Adrenal gland (tissue), 9 donors: ENCODE measurements at regions not wholly inside any gene's neighbourhood (a gene's known extent, or its start where the extent isn't known, plus 50 kb on each side); places are given as distances from the start of the nearest gene placed in this dataset.

Experiments
- DNase-seq, 7 donors: peaks; one replicate each; pipeline ENCODE4 v3.0.0-alpha.2; 2019 to 2020
- H3K27ac ChIP-seq, 5 donors: fragments of 200-600 bp; sonication (generic) in 4 of 5; 1 replicate in 3 of 5; 2 replicates in 2 of 5; pipeline versions ENCODE4 v1.5.1 to v1.8.0; 2016 to 2020; ENCODE audit warnings: mild to moderate bottlenecking in 1 of 5
- H3K27me3 ChIP-seq: fragments of 200-600 bp; 2 replicates; pipeline ENCODE4 v1.8.0; 2021
- H3K36me3 ChIP-seq, 2 donors: fragments of 200-600 bp; replicated peaks in 1 of 2; 1 replicate in 1 of 2; 2 replicates in 1 of 2; pipeline versions ENCODE4 v1.5.1 to v1.8.0; 2018 to 2022
- H3K4me1 ChIP-seq, 2 donors: fragments of 200-600 bp; replicated peaks in 1 of 2; 1 replicate in 1 of 2; 2 replicates in 1 of 2; pipeline versions ENCODE4 v1.5.1 to v1.8.0; 2018 to 2021
- H3K4me3 ChIP-seq, 4 donors: fragments of 200-600 bp; sonication (generic) in 3 of 4; one replicate each; pipeline ENCODE4 v1.5.1; 2016 to 2018
- H3K9me3 ChIP-seq, 3 donors: fragments of 200-600 bp; sonication (generic) in 1 of 3; replicated peaks in 1 of 3; 1 replicate in 2 of 3; 2 replicates in 1 of 3; pipeline versions ENCODE4 v1.5.1 to v1.8.0; 2016 to 2021
- POLR2A ChIP-seq, 2 donors: fragments of 450-650 bp; IDR thresholded peaks; one replicate each; pipeline ENCODE4 v1.6.1; 2017; ENCODE audit warnings: antibody characterized with exemption in 2 of 2, mild to moderate bottlenecking in 2 of 2, moderate library complexity in 1 of 2
- WGBS, 4 donors: extraction: QIAGEN DNeasy Blood & Tissue Kit in 2 of 4; methylation state at CpG; one replicate each; pipeline versions ENCODE4 v1.1.5 to v1.1.7; 2013 to 2017; 5-methylcytosine and 5-hydroxymethylcytosine counted together
- intact Hi-C, 2 donors: fragments of 100-400 bp; cut with DNase I; formaldehyde crosslinking; loops; one replicate each; pipeline versions ENCODE4 v1.14.1 to v1.15.0; 2022 to 2023
- TF ChIP-seq, protein P1 (sequence below), 6 experiments: fragments of 450-650 bp in 4 of 6; fragments of 200-600 bp in 2 of 6; sonication (generic) in 1 of 6; IDR thresholded peaks; 1 replicate in 5 of 6; 2 replicates in 1 of 6; pipeline versions ENCODE4 v1.5.1 to v1.8.0; 2016 to 2021; ENCODE audit warnings: antibody characterized with exemption in 6 of 6, mild to moderate bottlenecking in 2 of 6, moderate library complexity in 1 of 6
- donor health status: healthy with polysubstance abuse.
- donor health status: Bipolar disorder and iron deficiency.
- donor health status: DM: yes; HTN: yes; CAD: no.
- donor health status: DM: no; HTN: no; CAD: no.
- donor health status: DM: no; HTN: no; CAD: no.

DNA sequence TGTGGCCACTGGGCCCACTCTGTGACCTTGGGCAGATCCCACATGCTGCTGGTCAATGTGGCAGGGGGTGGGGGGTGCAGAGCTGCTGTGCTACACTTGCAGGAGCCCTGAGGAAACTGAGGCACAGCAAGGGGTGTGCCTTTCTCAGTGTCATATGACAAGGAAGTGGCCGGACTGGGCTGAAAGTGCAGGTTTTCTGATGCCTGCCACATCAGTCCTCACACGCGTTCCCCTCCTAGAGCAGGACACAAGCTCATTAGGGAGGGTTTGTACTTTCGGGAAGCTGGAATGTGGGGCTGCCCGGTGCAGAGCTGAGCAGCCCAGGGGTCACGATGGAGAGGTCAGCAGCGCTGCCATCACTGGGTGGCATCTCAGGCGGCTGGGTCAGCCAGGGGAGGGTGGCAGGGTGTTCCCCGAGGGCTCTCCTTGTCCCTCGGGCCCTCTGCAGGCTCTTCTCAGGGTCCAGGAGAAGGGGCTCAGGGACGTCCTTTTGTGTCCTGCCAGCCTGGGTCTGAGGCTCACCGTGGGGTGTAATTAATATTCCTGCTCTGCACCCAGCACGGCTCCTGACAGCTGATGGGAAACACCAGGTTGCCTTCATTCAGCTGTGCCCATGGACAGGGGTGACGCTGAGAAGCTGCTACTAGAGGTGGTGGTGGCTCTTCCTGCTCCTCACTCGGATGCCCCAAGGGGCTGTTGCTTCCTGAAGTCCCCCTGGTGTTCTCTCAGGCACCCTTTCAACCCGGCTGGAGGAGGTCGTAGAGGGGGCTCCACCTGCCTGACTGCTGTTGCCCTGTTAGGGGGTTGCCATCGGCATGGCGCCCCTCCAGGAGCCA, 62.1 kb upstream of the HDAC4 start:
- intact Hi-C loops: no loop called here
- Histone ChIP-seq H3K4me3 (no peak overlapping the region), H3K9me3 (no peaks in the 10 kb centered on the region), H3K27me3 (no peaks in the 10 kb centered on the region), H3K36me3 (no peaks in the 10 kb centered on the region), H3K27ac (no peak overlapping the region), H3K4me1 (no peaks in the 10 kb centered on the region)
- 79 to 88% (median 84%) methylated on average over 11 to 19 of the region's 19 CpGs for WGBS, 4 donors
- TF ChIP-seq POLR2A (IDR thresholded peaks at IDR 0.05): no peak
- TF ChIP-seq, protein P1, sequence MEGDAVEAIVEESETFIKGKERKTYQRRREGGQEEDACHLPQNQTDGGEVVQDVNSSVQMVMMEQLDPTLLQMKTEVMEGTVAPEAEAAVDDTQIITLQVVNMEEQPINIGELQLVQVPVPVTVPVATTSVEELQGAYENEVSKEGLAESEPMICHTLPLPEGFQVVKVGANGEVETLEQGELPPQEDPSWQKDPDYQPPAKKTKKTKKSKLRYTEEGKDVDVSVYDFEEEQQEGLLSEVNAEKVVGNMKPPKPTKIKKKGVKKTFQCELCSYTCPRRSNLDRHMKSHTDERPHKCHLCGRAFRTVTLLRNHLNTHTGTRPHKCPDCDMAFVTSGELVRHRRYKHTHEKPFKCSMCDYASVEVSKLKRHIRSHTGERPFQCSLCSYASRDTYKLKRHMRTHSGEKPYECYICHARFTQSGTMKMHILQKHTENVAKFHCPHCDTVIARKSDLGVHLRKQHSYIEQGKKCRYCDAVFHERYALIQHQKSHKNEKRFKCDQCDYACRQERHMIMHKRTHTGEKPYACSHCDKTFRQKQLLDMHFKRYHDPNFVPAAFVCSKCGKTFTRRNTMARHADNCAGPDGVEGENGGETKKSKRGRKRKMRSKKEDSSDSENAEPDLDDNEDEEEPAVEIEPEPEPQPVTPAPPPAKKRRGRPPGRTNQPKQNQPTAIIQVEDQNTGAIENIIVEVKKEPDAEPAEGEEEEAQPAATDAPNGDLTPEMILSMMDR (IDR thresholded peaks at IDR 0.05): no peak
- DNase-seq: peak in 5 of 7 donors; percentile 7 to 43 (median 13)

DNA sequence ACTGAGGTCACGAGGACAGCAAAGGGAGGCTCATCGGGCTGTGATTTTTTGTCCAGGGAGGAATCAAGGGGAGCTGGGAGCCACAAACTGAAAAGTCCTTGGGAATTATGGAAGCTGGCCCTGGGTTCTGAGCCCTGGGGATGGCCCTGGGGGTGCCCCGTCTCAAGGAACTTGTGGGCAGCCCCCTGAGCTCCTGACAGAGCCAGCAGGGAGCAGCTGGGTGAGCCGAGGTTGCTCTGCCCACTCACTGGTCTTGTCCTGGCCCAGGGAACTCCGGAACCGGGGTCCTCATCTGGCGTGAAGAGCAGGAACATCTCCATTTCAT, 61.3 kb upstream of the HDAC4 start:
- intact Hi-C loops: no loop called here
- peak in 2 of 7 donors; percentile 10 to 12 for DNase-seq
- 88 to 95% (median 95%) methylated on average over 7 of the region's 7 CpGs for WGBS, 4 donors
- Histone ChIP-seq H3K27me3 (no peaks in the 10 kb centered on the region), H3K9me3 (no peaks in the 10 kb centered on the region), H3K36me3 (no peaks in the 10 kb centered on the region), H3K4me3 (no peak overlapping the region), H3K27ac (no peak overlapping the region), H3K4me1 (no peaks in the 10 kb centered on the region)
- TF ChIP-seq, protein P1 (IDR thresholded peaks at IDR 0.05): no peak
- TF ChIP-seq POLR2A (IDR thresholded peaks at IDR 0.05): no peak

DNA sequence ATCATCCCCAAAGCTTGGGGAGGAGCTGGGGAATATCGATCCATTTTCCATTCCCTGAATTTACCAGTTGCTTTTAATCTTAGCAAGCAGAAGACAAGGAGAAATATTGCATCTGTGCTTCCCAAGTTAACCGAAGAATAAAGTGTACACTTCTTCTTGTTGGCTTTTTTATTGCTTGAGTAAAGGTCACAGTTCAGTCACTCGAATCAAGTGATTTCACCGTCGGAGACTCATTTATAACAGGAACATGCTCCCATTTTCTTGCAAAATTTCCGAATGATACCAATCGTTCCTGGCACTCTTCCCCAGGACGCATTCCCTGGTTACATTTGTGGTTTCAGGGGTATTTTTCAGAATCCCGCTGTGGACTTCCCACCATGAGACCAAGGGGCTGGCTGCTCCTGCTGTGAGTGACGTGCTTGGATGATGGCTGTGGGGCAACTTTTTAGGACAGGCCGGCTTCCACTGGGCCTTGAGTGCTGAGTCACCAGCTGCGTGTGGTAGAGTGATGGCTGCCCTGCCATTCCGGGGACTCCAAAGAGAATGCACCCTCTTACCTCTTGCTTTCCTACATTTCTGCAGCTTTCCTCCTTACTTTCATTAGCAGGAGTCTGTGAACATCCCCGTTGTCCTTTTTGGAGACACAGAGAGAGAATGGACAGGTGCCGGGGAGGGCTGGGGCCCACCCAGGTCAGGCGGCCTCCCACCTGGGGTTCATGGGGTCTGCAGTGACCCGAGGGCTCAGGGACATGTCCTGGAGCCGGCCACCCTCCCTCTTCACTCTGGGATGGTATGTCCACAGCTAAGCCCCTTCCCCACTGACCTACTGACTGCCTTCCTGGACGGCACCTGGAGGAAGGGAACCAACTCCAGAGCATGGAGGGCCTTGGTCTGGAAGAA, 60.7 kb upstream of the HDAC4 start:
- Histone ChIP-seq H3K9me3 (no peaks in the 10 kb centered on the region), H3K27ac (no peak overlapping the region), H3K4me1 (no peaks in the 10 kb centered on the region), H3K27me3 (no peaks in the 10 kb centered on the region), H3K36me3 (no peaks in the 10 kb centered on the region), H3K4me3 (no peak overlapping the region)
- WGBS, 4 donors: 74 to 82% (median 79%) methylated on average over 19 of the region's 19 CpGs
- TF ChIP-seq, protein P1 (IDR thresholded peaks at IDR 0.05): no peak
- TF ChIP-seq POLR2A (IDR thresholded peaks at IDR 0.05): no peak
- DNase-seq: peak in 5 of 7 donors; percentile 11 to 54 (median 30)
- intact Hi-C loops: no loop called here

DNA sequence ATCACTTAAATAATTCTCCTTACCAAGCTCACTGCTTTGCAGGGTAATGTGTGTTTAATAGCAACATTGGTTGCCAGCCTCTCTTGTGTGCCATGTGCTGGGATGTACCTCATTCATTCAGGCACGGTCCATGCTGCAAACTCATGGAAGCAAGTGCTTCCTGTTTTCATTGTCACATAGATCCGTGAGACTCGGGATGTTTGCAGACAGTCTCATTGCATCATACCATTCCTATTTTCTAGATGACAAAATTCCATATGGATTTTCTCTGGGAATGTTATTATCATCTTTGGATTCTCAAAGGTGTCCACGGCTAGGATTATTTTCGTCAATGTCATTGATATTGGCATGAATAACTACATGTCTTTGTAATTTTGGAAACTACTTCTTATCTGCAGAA, 60.0 kb upstream of the HDAC4 start:
- DNase-seq: peak in 2 of 7 donors; percentile 5 to 11
- no peaks in the 10 kb centered on the region for H3K4me1 ChIP-seq
- no peaks in the 10 kb centered on the region for H3K9me3 ChIP-seq
- 59 to 68% (median 61%) methylated on average over 5 of the region's 5 CpGs for WGBS, 4 donors
- H3K4me3 ChIP-seq: no peak overlapping the region
- TF ChIP-seq, protein P1 (IDR thresholded peaks at IDR 0.05): no peak
- no peak for TF ChIP-seq POLR2A (IDR thresholded peaks at IDR 0.05)
- no peaks in the 10 kb centered on the region for H3K36me3 ChIP-seq
- no peak overlapping the region for H3K27ac ChIP-seq
- no peaks in the 10 kb centered on the region for H3K27me3 ChIP-seq
- intact Hi-C loops: no loop called here
